ENCODE measurements at regions not wholly inside any gene's neighbourhood (a gene's known extent, or its start where the extent isn't known, plus 50 kb on each side); places are given as distances from the start of the nearest gene placed in this dataset.

- DNase-seq (ENCODE audit: low spot score) (no peak), ATAC-seq (no peak)
- H3K4me1 Mint-ChIP-seq: peaks cover 4% of the 10 kb centered on the region; the same call in 2 of the 3 replicates
- H3K4me3 ChIP-seq: no peak overlapping the region
- H3K9me3 Mint-ChIP-seq: no peaks in the 10 kb centered on the region
- no peaks in the 10 kb centered on the region for H3K36me3 ChIP-seq (ENCODE audit: insufficient read depth)
- H3K27ac ChIP-seq (ENCODE audit: low read depth): no peak overlapping the region
- H3K27ac Mint-ChIP-seq: no peak overlapping the region
- H3F3A ChIP-seq (replicated peaks; ENCODE audit: low read depth): no peaks in the 10 kb centered on the region
- no peak overlapping the region for H2AFZ ChIP-seq
- no peak overlapping the region for H3K4me2 ChIP-seq
- no peaks in the 10 kb centered on the region for H4K20me1 ChIP-seq (replicated peaks; ENCODE audit: insufficient read depth)
- H3K79me2 ChIP-seq (replicated peaks; ENCODE audit: insufficient read depth): no peaks in the 10 kb centered on the region
- no peaks in the 10 kb centered on the region for H3K4me1 ChIP-seq (ENCODE audit: insufficient read depth)
- peaks cover 7% of the 10 kb centered on the region for H3K27me3 Mint-ChIP-seq (ENCODE audit: insufficient read depth, low read depth, poor library complexity)
- H3K4me3 Mint-ChIP-seq: no peak overlapping the region
- TF ChIP-seq ZNF114 (CRISPR knock-in tag; IDR thresholded peaks at IDR 0.05) (no peak), NANOG (IDR thresholded peaks at IDR 0.05; ENCODE audit: borderline replicate concordance) (no peak), CREB1 (CRISPR knock-in tag; IDR thresholded peaks at IDR 0.05; ENCODE audit: low read depth) (no peak)
- TF ChIP-seq, protein P1, sequence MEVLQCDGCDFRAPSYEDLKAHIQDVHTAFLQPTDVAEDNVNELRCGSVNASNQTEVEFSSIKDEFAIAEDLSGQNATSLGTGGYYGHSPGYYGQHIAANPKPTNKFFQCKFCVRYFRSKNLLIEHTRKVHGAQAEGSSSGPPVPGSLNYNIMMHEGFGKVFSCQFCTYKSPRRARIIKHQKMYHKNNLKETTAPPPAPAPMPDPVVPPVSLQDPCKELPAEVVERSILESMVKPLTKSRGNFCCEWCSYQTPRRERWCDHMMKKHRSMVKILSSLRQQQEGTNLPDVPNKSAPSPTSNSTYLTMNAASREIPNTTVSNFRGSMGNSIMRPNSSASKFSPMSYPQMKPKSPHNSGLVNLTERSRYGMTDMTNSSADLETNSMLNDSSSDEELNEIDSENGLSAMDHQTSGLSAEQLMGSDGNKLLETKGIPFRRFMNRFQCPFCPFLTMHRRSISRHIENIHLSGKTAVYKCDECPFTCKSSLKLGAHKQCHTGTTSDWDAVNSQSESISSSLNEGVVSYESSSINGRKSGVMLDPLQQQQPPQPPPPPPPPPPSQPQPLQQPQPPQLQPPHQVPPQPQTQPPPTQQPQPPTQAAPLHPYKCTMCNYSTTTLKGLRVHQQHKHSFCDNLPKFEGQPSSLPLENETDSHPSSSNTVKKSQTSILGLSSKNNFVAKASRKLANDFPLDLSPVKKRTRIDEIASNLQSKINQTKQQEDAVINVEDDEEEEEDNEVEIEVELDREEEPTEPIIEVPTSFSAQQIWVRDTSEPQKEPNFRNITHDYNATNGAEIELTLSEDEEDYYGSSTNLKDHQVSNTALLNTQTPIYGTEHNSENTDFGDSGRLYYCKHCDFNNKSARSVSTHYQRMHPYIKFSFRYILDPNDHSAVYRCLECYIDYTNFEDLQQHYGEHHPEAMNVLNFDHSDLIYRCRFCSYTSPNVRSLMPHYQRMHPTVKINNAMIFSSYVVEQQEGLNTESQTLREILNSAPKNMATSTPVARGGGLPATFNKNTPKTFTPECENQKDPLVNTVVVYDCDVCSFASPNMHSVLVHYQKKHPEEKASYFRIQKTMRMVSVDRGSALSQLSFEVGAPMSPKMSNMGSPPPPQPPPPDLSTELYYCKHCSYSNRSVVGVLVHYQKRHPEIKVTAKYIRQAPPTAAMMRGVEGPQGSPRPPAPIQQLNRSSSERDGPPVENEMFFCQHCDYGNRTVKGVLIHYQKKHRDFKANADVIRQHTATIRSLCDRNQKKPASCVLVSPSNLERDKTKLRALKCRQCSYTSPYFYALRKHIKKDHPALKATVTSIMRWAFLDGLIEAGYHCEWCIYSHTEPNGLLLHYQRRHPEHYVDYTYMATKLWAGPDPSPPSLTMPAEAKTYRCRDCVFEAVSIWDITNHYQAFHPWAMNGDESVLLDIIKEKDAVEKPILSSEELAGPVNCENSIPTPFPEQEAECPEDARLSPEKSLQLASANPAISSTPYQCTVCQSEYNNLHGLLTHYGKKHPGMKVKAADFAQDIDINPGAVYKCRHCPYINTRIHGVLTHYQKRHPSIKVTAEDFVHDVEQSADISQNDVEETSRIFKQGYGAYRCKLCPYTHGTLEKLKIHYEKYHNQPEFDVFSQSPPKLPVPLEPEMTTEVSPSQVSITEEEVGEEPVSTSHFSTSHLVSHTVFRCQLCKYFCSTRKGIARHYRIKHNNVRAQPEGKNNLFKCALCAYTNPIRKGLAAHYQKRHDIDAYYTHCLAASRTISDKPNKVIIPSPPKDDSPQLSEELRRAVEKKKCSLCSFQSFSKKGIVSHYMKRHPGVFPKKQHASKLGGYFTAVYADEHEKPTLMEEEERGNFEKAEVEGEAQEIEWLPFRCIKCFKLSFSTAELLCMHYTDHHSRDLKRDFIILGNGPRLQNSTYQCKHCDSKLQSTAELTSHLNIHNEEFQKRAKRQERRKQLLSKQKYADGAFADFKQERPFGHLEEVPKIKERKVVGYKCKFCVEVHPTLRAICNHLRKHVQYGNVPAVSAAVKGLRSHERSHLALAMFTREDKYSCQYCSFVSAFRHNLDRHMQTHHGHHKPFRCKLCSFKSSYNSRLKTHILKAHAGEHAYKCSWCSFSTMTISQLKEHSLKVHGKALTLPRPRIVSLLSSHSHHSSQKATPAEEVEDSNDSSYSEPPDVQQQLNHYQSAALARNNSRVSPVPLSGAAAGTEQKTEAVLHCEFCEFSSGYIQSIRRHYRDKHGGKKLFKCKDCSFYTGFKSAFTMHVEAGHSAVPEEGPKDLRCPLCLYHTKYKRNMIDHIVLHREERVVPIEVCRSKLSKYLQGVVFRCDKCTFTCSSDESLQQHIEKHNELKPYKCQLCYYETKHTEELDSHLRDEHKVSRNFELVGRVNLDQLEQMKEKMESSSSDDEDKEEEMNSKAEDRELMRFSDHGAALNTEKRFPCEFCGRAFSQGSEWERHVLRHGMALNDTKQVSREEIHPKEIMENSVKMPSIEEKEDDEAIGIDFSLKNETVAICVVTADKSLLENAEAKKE (CRISPR knock-in tag; IDR thresholded peaks at IDR 0.05): no peak
- no peaks in the 10 kb centered on the region for H3K27me3 ChIP-seq (ENCODE audit: insufficient read depth)
- no peaks in the 10 kb centered on the region for H3K36me3 Mint-ChIP-seq (ENCODE audit: low read depth)
- no peaks in the 10 kb centered on the region for H3K9me2 ChIP-seq (ENCODE audit: insufficient read depth)
These were observed 255.2 kb downstream of the BUD13 start for GRCh38 chr11:116517584-116517983.

DNA sequence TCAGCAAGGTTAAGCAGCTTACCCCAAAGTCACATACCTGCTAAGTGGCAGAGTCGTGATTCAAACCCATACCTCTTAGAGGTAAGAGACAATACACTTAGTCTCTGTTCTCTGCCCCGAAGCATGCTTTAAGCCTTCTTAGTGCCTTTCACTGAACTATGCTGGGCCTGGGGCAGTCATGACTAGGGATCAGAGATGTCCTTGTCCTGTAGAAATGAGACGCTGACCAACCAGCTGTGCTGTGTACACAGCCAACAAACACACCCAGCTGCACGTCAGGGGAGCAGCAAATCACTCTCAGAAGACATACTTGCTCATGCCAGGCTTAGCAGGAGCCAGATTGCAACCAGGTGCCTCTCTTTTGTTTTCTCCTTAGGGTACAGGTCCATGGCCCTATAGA lies 255.7 kb downstream of the BUD13 start:
- no peaks in the 10 kb centered on the region for H3K79me2 ChIP-seq (replicated peaks; ENCODE audit: insufficient read depth)
- no peaks in the 10 kb centered on the region for H3K36me3 ChIP-seq (ENCODE audit: insufficient read depth)
- no peak overlapping the region for H3K27ac ChIP-seq (ENCODE audit: low read depth)
- Mint-ChIP-seq H3K27me3 (ENCODE audit: insufficient read depth, low read depth, poor library complexity) (peaks cover 7% of the 10 kb centered on the region), H3K4me1 (peaks cover 4% of the 10 kb centered on the region; the same call in 2 of the 3 replicates), H3K9me3 (no peaks in the 10 kb centered on the region), H3K27ac (no peak overlapping the region), H3K4me3 (no peak overlapping the region), H3K36me3 (ENCODE audit: low read depth) (no peaks in the 10 kb centered on the region)
- no peaks in the 10 kb centered on the region for H3K9me2 ChIP-seq (ENCODE audit: insufficient read depth)
- TF ChIP-seq, protein P2, sequence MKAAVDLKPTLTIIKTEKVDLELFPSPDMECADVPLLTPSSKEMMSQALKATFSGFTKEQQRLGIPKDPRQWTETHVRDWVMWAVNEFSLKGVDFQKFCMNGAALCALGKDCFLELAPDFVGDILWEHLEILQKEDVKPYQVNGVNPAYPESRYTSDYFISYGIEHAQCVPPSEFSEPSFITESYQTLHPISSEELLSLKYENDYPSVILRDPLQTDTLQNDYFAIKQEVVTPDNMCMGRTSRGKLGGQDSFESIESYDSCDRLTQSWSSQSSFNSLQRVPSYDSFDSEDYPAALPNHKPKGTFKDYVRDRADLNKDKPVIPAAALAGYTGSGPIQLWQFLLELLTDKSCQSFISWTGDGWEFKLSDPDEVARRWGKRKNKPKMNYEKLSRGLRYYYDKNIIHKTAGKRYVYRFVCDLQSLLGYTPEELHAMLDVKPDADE (IDR thresholded peaks at IDR 0.05): no peak
- TF ChIP-seq CREB1 (CRISPR knock-in tag; IDR thresholded peaks at IDR 0.05; ENCODE audit: low read depth) (no peak), NANOG (IDR thresholded peaks at IDR 0.05; ENCODE audit: borderline replicate concordance) (no peak)
- TF ChIP-seq, protein P1 (CRISPR knock-in tag; IDR thresholded peaks at IDR 0.05): no peak
- no peak overlapping the region for H3K4me2 ChIP-seq
- no peaks in the 10 kb centered on the region for H3F3A ChIP-seq (replicated peaks; ENCODE audit: low read depth)
- ATAC-seq (no peak), DNase-seq (ENCODE audit: low spot score) (no peak)
- H4K20me1 ChIP-seq (replicated peaks; ENCODE audit: insufficient read depth): no peaks in the 10 kb centered on the region
- no peaks in the 10 kb centered on the region for H3K4me1 ChIP-seq (ENCODE audit: insufficient read depth)
- no peak overlapping the region for H3K4me3 ChIP-seq
- H3K27me3 ChIP-seq (ENCODE audit: insufficient read depth): no peaks in the 10 kb centered on the region
- H2AFZ ChIP-seq: no peak overlapping the region
